K562 (cell line): ENCODE measurements at regions not wholly inside any gene's neighbourhood (a gene's known extent, or its start where the extent isn't known, plus 50 kb on each side); places are given as distances from the start of the nearest gene placed in this dataset.
"Not testable (repeated sequence)": the region's sequence is repeated elsewhere in the genome, so short reads cannot be mapped to it uniquely, and the experiment has no call there.

Source experiments
- ATAC-seq: fragments of 200-7000 bp; cut with Tn5 transposase; 3 replicates; pipeline ENCODE4 v1.9.1; 2020; ENCODE audit warnings: moderate library complexity
- BruUV-seq: library from RNA; stranded (reverse); fragments of 400-500 nt; replicated peaks from 2 replicates; lab custom pipeline; 2021; lab: Mats Ljungman, UMichigan
- CTCF ChIA-PET: fragments of 300-600 bp; formaldehyde crosslinking; extraction: SDS; loops from one replicate; lab custom pipeline; 2021; ENCODE audit warnings: low intra/inter-chr PET ratio; lab: Yijun Ruan, JAX
- POLR2A ChIA-PET: fragments of 300-600, 350-650 bp; sonication (Branson Sonifier 250); formaldehyde crosslinking; extraction: SDS; loops from one replicate; lab custom pipeline; 2021; ENCODE audit warnings: antibody characterized with exemption, inconsistent platforms; lab: Yijun Ruan, JAX
- DNase-seq, 4 experiments: peaks; one replicate each; pipeline versions ENCODE4 v3.0.0 to v3.0.0-alpha.2; 2011 to 2018; ENCODE audit warnings: low spot score in 3 of 4, mixed read lengths in 3 of 4; ENCODE audit errors: extremely low read depth in 1 of 4
- FAIRE-seq: peaks from 2 replicates; lab custom pipeline; 2011; peaks lifted over from hg19 to GRCh38; lab: Jason Lieb, UNC
- H2AFZ ChIP-seq: 2 replicates; pipeline ENCODE4 v1.6.0; 2011; ENCODE audit warnings: low read depth, low read length, control low read depth, inconsistent platforms
- H3K27ac ChIP-seq: fragments of 200-600 bp; 3 replicates; pipeline ENCODE4 v1.8.0; 2011; ENCODE audit warnings: low read depth, mild to moderate bottlenecking, control low read depth, inconsistent platforms, low read length, moderate library complexity, mixed read lengths; ENCODE audit errors: extremely low read depth
- H3K27me3 ChIP-seq, 2 experiments: fragments of 300-600 bp in 1 of 2; 2 replicates in 1 of 2; 3 replicates in 1 of 2; pipeline versions ENCODE4 v1.6.0 to v1.8.0; 2011; ENCODE audit warnings: inconsistent platforms in 2 of 2, low read length in 2 of 2, mild to moderate bottlenecking in 1 of 2, mixed read lengths in 1 of 2, moderate library complexity in 1 of 2; ENCODE audit not compliant: control insufficient read depth in 2 of 2, insufficient read depth in 2 of 2
- H3K36me3 ChIP-seq: fragments of 300-600 bp; 3 replicates; pipeline ENCODE4 v1.8.0; 2011; ENCODE audit warnings: mild to moderate bottlenecking, low read length, inconsistent platforms; ENCODE audit not compliant: control insufficient read depth, insufficient read depth
- H3K4me1 ChIP-seq, 2 experiments: fragments of 200-600 bp in 1 of 2; replicated peaks in 1 of 2; 2 replicates in 1 of 2; 3 replicates in 1 of 2; pipeline versions ENCODE4 v1.5.1 to v1.8.0; 2011; ENCODE audit warnings: inconsistent platforms in 2 of 2, low read length in 2 of 2, mild to moderate bottlenecking in 1 of 2, mixed read lengths in 1 of 2, moderate library complexity in 1 of 2; ENCODE audit not compliant: control insufficient read depth in 2 of 2, insufficient read depth in 2 of 2
- H3K4me2 ChIP-seq: 2 replicates; pipeline ENCODE4 v1.6.1; 2011; ENCODE audit warnings: low read length, control low read depth, inconsistent platforms, mixed read lengths; ENCODE audit not compliant: insufficient read depth
- H3K4me3 ChIP-seq: fragments of 200-600 bp; sonication (generic), shearing (Covaris generic); 2 replicates; pipeline ENCODE4 v1.5.1; 2016; ENCODE audit warnings: control low read depth, inconsistent platforms
- H3K79me2 ChIP-seq: fragments of 200-600 bp; 3 replicates; pipeline ENCODE4 v1.8.0; 2011; ENCODE audit warnings: low read length, inconsistent platforms; ENCODE audit not compliant: control insufficient read depth, insufficient read depth
- H3K9ac ChIP-seq, 2 experiments: 2 replicates each; pipeline versions ENCODE4 v1.6.0 to v1.6.1; 2011; ENCODE audit warnings: low read depth in 2 of 2, low read length in 2 of 2, control low read depth in 1 of 2, inconsistent platforms in 1 of 2, mild to moderate bottlenecking in 1 of 2, mixed read lengths in 1 of 2; ENCODE audit not compliant: insufficient read depth in 1 of 2
- H3K9me1 ChIP-seq: one replicate; pipeline ENCODE4 v1.6.0; 2011; ENCODE audit warnings: inconsistent platforms, mild to moderate bottlenecking, low read length, moderate library complexity; ENCODE audit not compliant: control insufficient read depth, insufficient read depth
- H3K9me3 ChIP-seq: replicated peaks from 2 replicates; pipeline ENCODE4 v1.5.1; 2011; ENCODE audit warnings: low read depth, low read length, inconsistent platforms; ENCODE audit not compliant: control insufficient read depth, insufficient read depth
- H4K20me1 ChIP-seq: replicated peaks from 2 replicates; pipeline ENCODE4 v1.6.1; 2011; ENCODE audit warnings: low read length, inconsistent platforms, mixed read lengths; ENCODE audit not compliant: control insufficient read depth, insufficient read depth
- RBM25 ChIP-seq: fragments of 200-400 bp; formaldehyde crosslinking; IDR thresholded peaks from 2 replicates; pipeline ENCODE4 v1.6.1; 2018; ENCODE audit warnings: low read length, low read depth, moderate library complexity; ENCODE audit not compliant: severe bottlenecking
- ZNF354B ChIP-seq: fragments of 250-450 bp; sonication (Bioruptor Pico); IDR thresholded peaks from 2 replicates; pipeline ENCODE4 v1.4.0; 2020
- ZNF507 ChIP-seq: conservative IDR thresholded peaks from 2 replicates; pipeline ENCODE4 v1.6.1; 2017; ENCODE audit warnings: missing genetic modification characterization, missing compliant biosample characterization
- WGBS: fragments of 100-300 bp; shearing (Covaris generic); methylation state at CpG from one replicate; pipeline ENCODE4 v1.1.6; 2016; ENCODE audit warnings: low coverage, mixed read lengths; ENCODE audit not compliant: insufficient coverage; ENCODE audit errors: missing lambda C conversion rate; 5-methylcytosine and 5-hydroxymethylcytosine counted together
- in situ Hi-C: fragments of 300-500 bp; cut with MboI; formaldehyde crosslinking; loops from 4 replicates; pipeline ENCODE4 v1.15.0; 2018; ENCODE audit warnings: inconsistent platforms, mixed read lengths
- intact Hi-C: fragments of 100-400 bp; cut with micrococcal nuclease; formaldehyde crosslinking; loops from 2 replicates; pipeline ENCODE4 v1.14.2; 2022
- TF ChIP-seq, protein P1 (sequence below): fragments of 450-650 bp; IDR thresholded peaks from 2 replicates; pipeline ENCODE4 v1.6.1; 2016
- TF ChIP-seq, protein P2 (sequence below): IDR thresholded peaks from 2 replicates; pipeline ENCODE4 v1.6.1; 2014; ENCODE audit warnings: antibody characterized with exemption

DNA sequence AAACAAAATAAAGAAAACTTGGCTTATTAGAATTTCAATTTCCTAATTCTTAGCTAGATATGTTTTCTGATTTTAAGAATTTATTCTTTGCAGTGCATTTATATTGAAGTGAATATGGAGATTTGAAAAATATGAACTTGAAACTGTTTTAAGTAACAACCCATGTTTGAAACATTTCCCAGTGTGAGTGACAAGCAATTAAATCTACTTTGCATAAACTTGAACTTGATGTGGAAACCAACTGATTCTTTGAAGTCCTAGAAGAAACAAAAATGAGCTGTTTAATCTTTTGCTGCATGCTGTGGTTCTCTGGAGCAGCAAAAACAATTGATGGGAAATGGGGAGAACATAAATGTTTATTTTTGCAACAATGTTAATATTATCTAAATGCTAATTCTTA is 430.2 kb downstream of the ARL4A start:
- DNase-seq: no peak
- no peak overlapping the region for H3K9ac ChIP-seq
- H3K9me3 ChIP-seq: no peaks in the 10 kb centered on the region
- ATAC-seq: no peak
- no TSS peak for BruUV-seq
- no peak overlapping the region for H3K4me2 ChIP-seq
- no peaks in the 10 kb centered on the region for H3K9me1 ChIP-seq
- ChIA-PET CTCF (no interaction called here), POLR2A (interaction anchor here (0.6 to 2.2 kb wide), 3 partner anchors 401 to 716 kb away, joined by 3 to 6 read pairs (median 3); partner anchors contain the start of gene ARL4A)
- TF ChIP-seq, protein P1, sequence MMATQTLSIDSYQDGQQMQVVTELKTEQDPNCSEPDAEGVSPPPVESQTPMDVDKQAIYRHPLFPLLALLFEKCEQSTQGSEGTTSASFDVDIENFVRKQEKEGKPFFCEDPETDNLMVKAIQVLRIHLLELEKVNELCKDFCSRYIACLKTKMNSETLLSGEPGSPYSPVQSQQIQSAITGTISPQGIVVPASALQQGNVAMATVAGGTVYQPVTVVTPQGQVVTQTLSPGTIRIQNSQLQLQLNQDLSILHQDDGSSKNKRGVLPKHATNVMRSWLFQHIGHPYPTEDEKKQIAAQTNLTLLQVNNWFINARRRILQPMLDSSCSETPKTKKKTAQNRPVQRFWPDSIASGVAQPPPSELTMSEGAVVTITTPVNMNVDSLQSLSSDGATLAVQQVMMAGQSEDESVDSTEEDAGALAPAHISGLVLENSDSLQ: peak; percentile 23; the same call in 1 of the 2 replicates
- TF ChIP-seq, protein P2, sequence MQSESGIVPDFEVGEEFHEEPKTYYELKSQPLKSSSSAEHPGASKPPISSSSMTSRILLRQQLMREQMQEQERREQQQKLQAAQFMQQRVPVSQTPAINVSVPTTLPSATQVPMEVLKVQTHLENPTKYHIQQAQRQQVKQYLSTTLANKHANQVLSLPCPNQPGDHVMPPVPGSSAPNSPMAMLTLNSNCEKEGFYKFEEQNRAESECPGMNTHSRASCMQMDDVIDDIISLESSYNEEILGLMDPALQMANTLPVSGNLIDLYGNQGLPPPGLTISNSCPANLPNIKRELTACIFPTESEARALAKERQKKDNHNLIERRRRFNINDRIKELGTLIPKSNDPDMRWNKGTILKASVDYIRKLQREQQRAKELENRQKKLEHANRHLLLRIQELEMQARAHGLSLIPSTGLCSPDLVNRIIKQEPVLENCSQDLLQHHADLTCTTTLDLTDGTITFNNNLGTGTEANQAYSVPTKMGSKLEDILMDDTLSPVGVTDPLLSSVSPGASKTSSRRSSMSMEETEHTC: no peak
- intact Hi-C loops: loop anchor here (2.0 to 5.0 kb wide), 2 partner anchors 431 to 480 kb away; partner anchors contain the start of gene ARL4A
- no peak overlapping the region for H3K27ac ChIP-seq
- FAIRE-seq: no peak
- in situ Hi-C loops: no loop called here
- no peaks in the 10 kb centered on the region for H3K36me3 ChIP-seq
- H2AFZ ChIP-seq: no peak overlapping the region
- no peaks in the 10 kb centered on the region for H3K27me3 ChIP-seq
- peaks cover 0 to 11% of the 10 kb centered on the region in 2 experiments; a peak in 2 of 5 replicates for H3K4me1 ChIP-seq
- no peak overlapping the region for H3K4me3 ChIP-seq
- no peaks in the 10 kb centered on the region for H4K20me1 ChIP-seq
- no peaks in the 10 kb centered on the region for H3K79me2 ChIP-seq

DNA sequence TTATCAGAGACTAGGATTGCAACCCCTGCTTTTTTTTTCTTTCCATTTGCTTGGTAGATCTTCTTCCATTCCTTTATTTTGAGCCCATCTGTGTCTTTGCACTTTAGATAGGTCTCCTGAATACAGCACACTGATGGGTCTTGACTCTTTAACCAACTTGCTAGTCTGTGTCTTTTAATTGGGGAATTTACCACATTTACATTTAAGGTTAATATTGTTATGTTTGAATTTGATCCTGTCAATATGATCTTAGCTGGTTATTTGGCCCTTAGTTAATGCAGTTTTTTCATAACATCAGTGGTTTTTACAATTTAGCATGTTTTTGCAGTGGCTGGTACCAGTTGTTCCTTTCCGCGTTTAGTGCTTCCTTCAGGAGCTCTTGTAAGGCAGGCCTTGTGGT is 437.2 kb downstream of the ARL4A start:
- H3K4me1 ChIP-seq: not testable (repeated sequence)

More for the DNA sequence above, 437.2 kb downstream of the ARL4A start:
- H3K9me1 ChIP-seq, H3K79me2 ChIP-seq, H2AFZ ChIP-seq, H3K4me2 ChIP-seq, H3K4me3 ChIP-seq, H3K36me3 ChIP-seq, H4K20me1 ChIP-seq, H3K9ac ChIP-seq, H3K27me3 ChIP-seq, H3K9me3 ChIP-seq, BruUV-seq, intact Hi-C loops, DNase-seq, POLR2A ChIA-PET, FAIRE-seq, ATAC-seq, H3K27ac ChIP-seq, CTCF ChIA-PET, in situ Hi-C loops: not testable (repeated sequence)
- TF ChIP-seq ZNF354B (CRISPR knock-in tag) (peak; percentile 93), ZNF507 (peak; percentile 96), RBM25 (peak; percentile 15)
- WGBS: 94% methylated on average over 2 of the region's 2 CpGs
